Erythroblast (primary cell): ENCODE measurements at regions not wholly inside any gene's neighbourhood (a gene's known extent, or its start where the extent isn't known, plus 50 kb on each side); places are given as distances from the start of the nearest gene placed in this dataset.

Experiments used
- GATA1 ChIP-seq: IDR thresholded peaks from 2 replicates; pipeline ENCODE4 v1.6.1; 2011; ENCODE audit warnings: low read depth, mild to moderate bottlenecking, control low read depth, low read length, moderate library complexity
- POLR2A ChIP-seq: IDR thresholded peaks from 2 replicates; pipeline ENCODE4 v1.6.1; 2011; ENCODE audit warnings: mild to moderate bottlenecking, low read length

DNA sequence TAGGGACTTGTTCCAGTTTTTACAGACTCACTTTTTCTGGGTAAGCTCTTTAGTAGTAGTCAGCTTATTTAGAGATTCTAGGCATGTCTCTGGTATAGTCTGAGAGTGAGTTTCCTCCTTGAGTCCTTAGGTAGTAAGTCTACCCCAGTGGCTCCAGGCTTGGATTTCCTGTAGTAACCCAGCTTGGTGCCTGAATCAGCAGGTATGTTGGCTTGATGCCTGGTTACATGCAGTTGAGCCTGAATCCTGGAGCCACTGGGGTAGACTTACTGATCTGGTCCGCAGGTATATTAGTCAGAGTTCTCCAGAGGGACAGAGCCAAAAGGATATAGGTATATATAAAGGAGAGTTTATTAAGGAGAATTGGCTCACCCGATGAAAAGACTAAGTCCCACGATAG is 85.8 kb upstream of the RBMS3 start:
- TF ChIP-seq GATA1 (no peak), POLR2A (no peak)
